ENCODE measurements at regions not wholly inside any gene's neighbourhood (a gene's known extent, or its start where the extent isn't known, plus 50 kb on each side); places are given as distances from the start of the nearest gene placed in this dataset.

DNA sequence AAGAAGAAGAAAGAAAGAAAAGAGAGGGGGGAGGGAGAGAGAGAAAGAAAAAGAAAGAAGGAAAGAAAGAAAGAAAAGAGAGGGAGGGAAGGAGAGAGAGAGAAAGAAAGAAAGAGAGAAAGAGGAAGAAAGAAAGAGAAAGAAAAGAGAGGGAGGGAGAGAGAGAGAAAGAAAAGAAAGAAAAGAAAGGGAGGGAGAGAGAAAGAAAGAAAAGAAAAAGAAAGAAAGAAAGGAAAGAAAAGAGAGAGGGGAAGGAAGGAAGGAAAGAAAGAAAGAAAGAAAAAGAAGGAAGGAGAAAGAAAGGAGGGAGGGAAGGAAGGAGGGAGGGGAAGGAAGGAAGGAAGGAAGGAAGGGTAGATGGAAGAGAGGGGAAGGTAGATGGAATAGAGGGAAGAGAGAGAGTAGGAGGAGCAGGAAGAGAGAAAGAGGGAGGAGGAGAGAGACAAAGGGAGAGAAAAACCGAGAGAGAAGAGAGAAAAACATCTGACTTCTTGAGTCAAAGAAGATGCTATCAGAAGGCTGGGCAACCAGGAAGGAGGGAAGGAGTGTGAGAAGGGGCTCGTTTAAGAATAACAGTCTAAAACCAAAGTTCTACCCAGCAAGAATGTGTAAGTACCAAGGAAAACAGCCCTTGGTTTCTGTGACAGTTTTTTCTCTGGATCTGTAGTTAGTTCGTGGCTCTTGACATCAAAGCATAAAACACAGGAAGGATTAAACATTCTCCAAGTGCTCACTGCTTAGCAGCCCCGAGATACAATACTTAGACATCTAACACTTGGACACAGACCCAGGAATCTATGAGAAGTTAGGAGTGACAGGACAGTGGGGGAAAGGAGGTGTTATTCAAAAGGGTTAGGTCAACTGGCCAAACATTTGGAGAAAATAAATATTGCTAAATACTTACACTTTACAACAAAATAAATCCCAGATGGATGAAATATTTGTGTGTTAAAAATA lies 131.9 kb upstream of the STMND1 start:
- TF ChIP-seq, protein P1, sequence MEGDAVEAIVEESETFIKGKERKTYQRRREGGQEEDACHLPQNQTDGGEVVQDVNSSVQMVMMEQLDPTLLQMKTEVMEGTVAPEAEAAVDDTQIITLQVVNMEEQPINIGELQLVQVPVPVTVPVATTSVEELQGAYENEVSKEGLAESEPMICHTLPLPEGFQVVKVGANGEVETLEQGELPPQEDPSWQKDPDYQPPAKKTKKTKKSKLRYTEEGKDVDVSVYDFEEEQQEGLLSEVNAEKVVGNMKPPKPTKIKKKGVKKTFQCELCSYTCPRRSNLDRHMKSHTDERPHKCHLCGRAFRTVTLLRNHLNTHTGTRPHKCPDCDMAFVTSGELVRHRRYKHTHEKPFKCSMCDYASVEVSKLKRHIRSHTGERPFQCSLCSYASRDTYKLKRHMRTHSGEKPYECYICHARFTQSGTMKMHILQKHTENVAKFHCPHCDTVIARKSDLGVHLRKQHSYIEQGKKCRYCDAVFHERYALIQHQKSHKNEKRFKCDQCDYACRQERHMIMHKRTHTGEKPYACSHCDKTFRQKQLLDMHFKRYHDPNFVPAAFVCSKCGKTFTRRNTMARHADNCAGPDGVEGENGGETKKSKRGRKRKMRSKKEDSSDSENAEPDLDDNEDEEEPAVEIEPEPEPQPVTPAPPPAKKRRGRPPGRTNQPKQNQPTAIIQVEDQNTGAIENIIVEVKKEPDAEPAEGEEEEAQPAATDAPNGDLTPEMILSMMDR (IDR thresholded peaks at IDR 0.05; ENCODE audit: low read depth, low read length, poor library complexity, severe bottlenecking): no peak
- TF ChIP-seq EZH2phosphoT487 (IDR thresholded peaks at IDR 0.05; ENCODE audit: borderline replicate concordance, low read length): no peak
